ENCODE measurements at regions not wholly inside any gene's neighbourhood (a gene's known extent, or its start where the extent isn't known, plus 50 kb on each side); places are given as distances from the start of the nearest gene placed in this dataset.

DNA sequence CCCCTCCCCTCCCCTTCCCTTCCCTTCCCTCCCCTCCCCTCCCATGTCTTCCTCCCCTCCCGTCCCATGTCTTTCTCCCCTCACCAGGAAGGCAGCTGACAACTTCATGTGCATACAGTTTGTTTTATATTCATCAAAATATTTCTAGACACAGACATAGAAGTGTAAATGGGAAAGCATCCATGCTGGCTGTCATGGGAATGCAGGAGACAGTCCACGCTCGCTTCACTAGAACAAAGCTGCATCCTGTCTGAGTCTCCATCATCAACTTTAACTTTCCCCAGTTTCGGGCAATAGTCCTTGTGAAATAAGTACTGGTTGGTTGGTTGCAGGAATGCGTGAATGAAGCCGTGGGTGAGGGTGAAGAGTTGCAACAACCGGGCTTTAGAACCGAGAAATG lies 226.9 kb downstream of the DCDC2C start:
- TF ChIP-seq CTCF (IDR thresholded peaks at IDR 0.05): no peak
- TF ChIP-seq POLR2A (IDR thresholded peaks at IDR 0.05): no peak

All from thyroid gland (tissue), 4 donors.